CD14-positive monocyte (primary cell): ENCODE measurements at regions not wholly inside any gene's neighbourhood (a gene's known extent, or its start where the extent isn't known, plus 50 kb on each side); places are given as distances from the start of the nearest gene placed in this dataset.

Experiments
- DNase-seq, 3 donors: peaks; one replicate each; pipeline ENCODE4 v3.0.0-alpha.2; 2011 to 2022
- H2AFZ ChIP-seq: 2 replicates; pipeline ENCODE4 v1.6.0; 2012; ENCODE audit warnings: mild to moderate bottlenecking, low read depth, low read length, inconsistent platforms; ENCODE audit not compliant: insufficient read depth, poor library complexity, severe bottlenecking
- H3K27ac ChIP-seq, 2 donors: 1 replicate in 1 of 2; 2 replicates in 1 of 2; pipeline ENCODE4 v1.5.1; 2012 to 2013; ENCODE audit warnings: low read length in 2 of 2, control low read depth in 1 of 2, inconsistent platforms in 1 of 2, low read depth in 1 of 2, mild to moderate bottlenecking in 1 of 2
- H3K27me3 ChIP-seq, 2 donors: one replicate each; pipeline versions ENCODE4 v1.6.0 to v1.6.1; 2011 to 2013; ENCODE audit warnings: low read length in 2 of 2; ENCODE audit not compliant: control insufficient read depth in 2 of 2, insufficient read depth in 2 of 2
- H3K36me3 ChIP-seq, 2 donors: replicated peaks in 1 of 2; 1 replicate in 1 of 2; 2 replicates in 1 of 2; pipeline versions ENCODE4 v1.5.1 to v1.6.1; 2012 to 2013; ENCODE audit warnings: low read length in 2 of 2, control low read depth in 1 of 2, inconsistent platforms in 1 of 2, mild to moderate bottlenecking in 1 of 2; ENCODE audit not compliant: insufficient read depth in 2 of 2, control insufficient read depth in 1 of 2
- H3K4me1 ChIP-seq, 2 donors: 1 replicate in 1 of 2; 2 replicates in 1 of 2; pipeline versions ENCODE4 v1.5.1 to v1.6.1; 2012 to 2013; ENCODE audit warnings: low read length in 2 of 2, control low read depth in 1 of 2, inconsistent platforms in 1 of 2, mild to moderate bottlenecking in 1 of 2, moderate library complexity in 1 of 2; ENCODE audit not compliant: insufficient read depth in 2 of 2, control insufficient read depth in 1 of 2
- H3K4me2 ChIP-seq: replicated peaks from 2 replicates; pipeline ENCODE3; 2012; ENCODE audit warnings: low read length, moderate library complexity, mild to moderate bottlenecking; ENCODE audit not compliant: poor library complexity, severe bottlenecking; ENCODE audit errors: extremely low read depth
- H3K4me3 ChIP-seq, 3 experiments: fragments of 200-600 bp in 1 of 3; sonication (generic) in 1 of 3; replicated peaks in 1 of 3; 1 replicate in 2 of 3; 2 replicates in 1 of 3; pipeline ENCODE4 v1.5.1; 2011 to 2013; ENCODE audit warnings: low read length in 3 of 3, mild to moderate bottlenecking in 3 of 3, control low read depth in 2 of 3, low read depth in 2 of 3, inconsistent platforms in 1 of 3, moderate library complexity in 1 of 3
- H3K79me2 ChIP-seq: 2 replicates; pipeline ENCODE4 v1.6.0; 2012; ENCODE audit warnings: mild to moderate bottlenecking, control low read depth, inconsistent platforms, low read length, moderate library complexity; ENCODE audit not compliant: insufficient read depth
- H3K9ac ChIP-seq: 2 replicates; pipeline ENCODE4 v1.6.0; 2017; ENCODE audit warnings: low read length, mild to moderate bottlenecking; ENCODE audit not compliant: insufficient read depth, poor library complexity, severe bottlenecking
- H3K9me3 ChIP-seq, 2 donors: replicated peaks in 1 of 2; 1 replicate in 1 of 2; 2 replicates in 1 of 2; pipeline versions ENCODE4 v1.5.1 to v1.6.1; 2012 to 2013; ENCODE audit warnings: low read length in 2 of 2, control low read depth in 1 of 2; ENCODE audit not compliant: control insufficient read depth in 1 of 2, insufficient read depth in 1 of 2
- H4K20me1 ChIP-seq: 2 replicates; pipeline ENCODE4 v1.6.0; 2012; ENCODE audit warnings: mild to moderate bottlenecking, low read length, control low read depth, moderate library complexity; ENCODE audit not compliant: insufficient read depth
- H3K27ac Mint-ChIP-seq, 7 donors: one replicate each; pipeline ENCODE4 v1.8.0; 2020; ENCODE audit warnings: mild to moderate bottlenecking in 7 of 7, mixed read lengths in 7 of 7, moderate library complexity in 6 of 7, inconsistent platforms in 2 of 7
- H3K27me3 Mint-ChIP-seq, 3 donors: one replicate each; pipeline ENCODE4 v1.8.0; 2021 to 2022; ENCODE audit warnings: low read depth in 3 of 3, mild to moderate bottlenecking in 3 of 3, mixed read lengths in 3 of 3, moderate library complexity in 3 of 3, inconsistent platforms in 1 of 3
- H3K36me3 Mint-ChIP-seq, 2 donors: one replicate each; pipeline ENCODE4 v1.8.0; 2020; ENCODE audit warnings: mixed read lengths in 2 of 2, inconsistent platforms in 1 of 2, mild to moderate bottlenecking in 1 of 2
- H3K4me1 Mint-ChIP-seq: one replicate; pipeline ENCODE4 v1.8.0; 2020; ENCODE audit warnings: mild to moderate bottlenecking, mixed read lengths
- H3K4me3 Mint-ChIP-seq, 2 donors: one replicate each; pipeline ENCODE4 v1.8.0; 2020; ENCODE audit warnings: mild to moderate bottlenecking in 2 of 2, mixed read lengths in 2 of 2, moderate library complexity in 1 of 2
- H3K9me3 Mint-ChIP-seq, 7 donors: one replicate each; pipeline ENCODE4 v1.8.0; 2020 to 2022; ENCODE audit warnings: mixed read lengths in 7 of 7, mild to moderate bottlenecking in 6 of 7, moderate library complexity in 6 of 7, inconsistent platforms in 2 of 7
- WGBS: methylation state at CpG from one replicate; pipeline ENCODE4 v1.1.5; 2013; ENCODE audit warnings: missing lambda C conversion rate; ENCODE audit not compliant: insufficient coverage; 5-methylcytosine and 5-hydroxymethylcytosine counted together
- intact Hi-C, 2 donors: fragments of 100-400 bp; cut with micrococcal nuclease; formaldehyde crosslinking; loops; one replicate each; pipeline versions ENCODE4 v1.15.0 to v1.15.1; 2023
- TF ChIP-seq, protein P1 (sequence below): fragments of 200-600 bp; IDR thresholded peaks from one replicate; pipeline ENCODE4 v1.8.0; 2022; ENCODE audit warnings: antibody characterized with exemption, mild to moderate bottlenecking

DNA sequence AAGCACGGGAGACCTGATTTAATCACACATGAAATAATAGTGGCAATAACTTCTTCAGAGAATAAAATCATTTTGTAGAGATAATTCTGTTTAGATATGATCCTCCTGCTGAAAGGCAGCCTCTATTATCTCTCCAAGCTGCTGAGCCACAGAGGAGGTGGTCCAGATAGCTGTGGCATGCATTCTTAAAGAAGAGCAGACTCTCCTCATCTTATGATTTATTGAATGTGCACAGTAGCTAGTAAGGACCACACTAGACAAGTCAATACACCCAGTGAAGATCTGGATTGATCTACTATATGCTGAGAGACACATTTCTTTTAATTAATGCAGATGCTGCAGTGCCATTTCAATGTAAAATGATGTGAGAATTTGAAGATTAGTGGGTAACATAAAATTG is 552.9 kb upstream of the ANO3 start:
- H3K79me2 ChIP-seq, result no peaks in the 10 kb centered on the region
- H3K4me3 ChIP-seq, result no peak overlapping the region
- H3K27me3 ChIP-seq, result no peaks in the 10 kb centered on the region
- no peak overlapping the region for H3K27ac Mint-ChIP-seq
- no peak for DNase-seq
- no peaks in the 10 kb centered on the region for H4K20me1 ChIP-seq
- no peak overlapping the region for H3K4me3 Mint-ChIP-seq
- peaks cover 0 to 2% (median 0%) of the 10 kb centered on the region in 3 donors for H3K27me3 Mint-ChIP-seq
- H3K9ac ChIP-seq, result no peak overlapping the region
- H3K36me3 Mint-ChIP-seq, result no peaks in the 10 kb centered on the region
- peaks cover 0 to 3% (median 1%) of the 10 kb centered on the region in 7 donors for H3K9me3 Mint-ChIP-seq
- no peak overlapping the region for H2AFZ ChIP-seq
- H3K4me1 Mint-ChIP-seq, result no peaks in the 10 kb centered on the region
- no peak overlapping the region for H3K27ac ChIP-seq
- no peaks in the 10 kb centered on the region for H3K4me1 ChIP-seq
- TF ChIP-seq, protein P1, sequence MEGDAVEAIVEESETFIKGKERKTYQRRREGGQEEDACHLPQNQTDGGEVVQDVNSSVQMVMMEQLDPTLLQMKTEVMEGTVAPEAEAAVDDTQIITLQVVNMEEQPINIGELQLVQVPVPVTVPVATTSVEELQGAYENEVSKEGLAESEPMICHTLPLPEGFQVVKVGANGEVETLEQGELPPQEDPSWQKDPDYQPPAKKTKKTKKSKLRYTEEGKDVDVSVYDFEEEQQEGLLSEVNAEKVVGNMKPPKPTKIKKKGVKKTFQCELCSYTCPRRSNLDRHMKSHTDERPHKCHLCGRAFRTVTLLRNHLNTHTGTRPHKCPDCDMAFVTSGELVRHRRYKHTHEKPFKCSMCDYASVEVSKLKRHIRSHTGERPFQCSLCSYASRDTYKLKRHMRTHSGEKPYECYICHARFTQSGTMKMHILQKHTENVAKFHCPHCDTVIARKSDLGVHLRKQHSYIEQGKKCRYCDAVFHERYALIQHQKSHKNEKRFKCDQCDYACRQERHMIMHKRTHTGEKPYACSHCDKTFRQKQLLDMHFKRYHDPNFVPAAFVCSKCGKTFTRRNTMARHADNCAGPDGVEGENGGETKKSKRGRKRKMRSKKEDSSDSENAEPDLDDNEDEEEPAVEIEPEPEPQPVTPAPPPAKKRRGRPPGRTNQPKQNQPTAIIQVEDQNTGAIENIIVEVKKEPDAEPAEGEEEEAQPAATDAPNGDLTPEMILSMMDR, result no peak
- no peaks in the 10 kb centered on the region for H3K9me3 ChIP-seq
- H3K4me2 ChIP-seq, result no peak overlapping the region
- H3K36me3 ChIP-seq, result no peaks in the 10 kb centered on the region
- intact Hi-C loops, result no loop called here
- no CpG with 5 or more reads among the region's 1 CpG for WGBS

DNA sequence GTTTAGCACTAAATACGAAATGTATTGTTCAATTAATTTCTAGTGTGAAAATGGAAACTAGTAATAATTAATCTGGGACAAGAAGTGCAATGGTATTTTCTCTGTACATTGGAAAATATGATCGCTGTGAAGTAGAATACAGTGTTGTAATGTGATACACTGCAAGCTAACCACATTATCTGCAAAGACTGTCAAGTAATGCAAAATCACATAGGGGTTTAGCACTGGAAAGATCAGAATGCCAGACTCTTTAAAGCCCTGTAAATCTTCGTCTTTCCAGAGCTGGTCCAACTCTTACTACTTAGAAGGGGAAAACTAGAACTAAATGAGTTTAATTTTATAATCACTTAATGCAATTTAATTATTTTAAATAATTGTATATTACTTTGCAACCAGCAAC is 544.5 kb upstream of the ANO3 start:
- no peaks in the 10 kb centered on the region for H3K79me2 ChIP-seq
- DNase-seq, result no peak
- H3K9me3 ChIP-seq, result no peaks in the 10 kb centered on the region
- intact Hi-C loops, result no loop called here
- no peak overlapping the region for H3K4me2 ChIP-seq
- H3K27ac ChIP-seq, result no peak overlapping the region
- no peak overlapping the region for H3K9ac ChIP-seq
- peaks cover 0 to 3% (median 2%) of the 10 kb centered on the region in 3 donors for H3K27me3 Mint-ChIP-seq
- no peak overlapping the region for H3K4me3 Mint-ChIP-seq
- no peaks in the 10 kb centered on the region for H3K4me1 ChIP-seq
- no peaks in the 10 kb centered on the region for H3K36me3 Mint-ChIP-seq
- H3K4me1 Mint-ChIP-seq, result no peaks in the 10 kb centered on the region
- no peak overlapping the region for H3K4me3 ChIP-seq
- no peak overlapping the region for H2AFZ ChIP-seq
- WGBS, result no CpG with 5 or more reads among the region's 3 CpGs
- TF ChIP-seq, protein P1, result no peak
- H3K27me3 ChIP-seq, result no peaks in the 10 kb centered on the region
- H3K9me3 Mint-ChIP-seq, result peaks cover 0 to 2% (median 0%) of the 10 kb centered on the region in 7 donors
- H3K36me3 ChIP-seq, result no peaks in the 10 kb centered on the region
- H3K27ac Mint-ChIP-seq, result no peak overlapping the region
- H4K20me1 ChIP-seq, result no peaks in the 10 kb centered on the region
